IMR-90 (cell line): ENCODE measurements at regions not wholly inside any gene's neighbourhood (a gene's known extent, or its start where the extent isn't known, plus 50 kb on each side); places are given as distances from the start of the nearest gene placed in this dataset.

ENCODE experiments used
- ATAC-seq: fragments of 200-7000 bp; cut with Tn5 transposase; 2 replicates; pipeline ENCODE4 v1.9.1; 2020; ENCODE audit warnings: low read depth, mild to moderate bottlenecking, moderate library complexity
- BruUV-seq: library from RNA; stranded (reverse); fragments of 400-500 nt; replicated peaks from 2 replicates; lab custom pipeline; 2021; lab: Mats Ljungman, UMichigan
- CTCF ChIA-PET: fragments of 300-600 bp; formaldehyde crosslinking; extraction: SDS; loops from one replicate; lab custom pipeline; 2021; ENCODE audit warnings: antibody characterized with exemption; lab: Yijun Ruan, JAX
- POLR2A ChIA-PET: fragments of 300-600 bp; sonication (Branson Sonifier 250); formaldehyde crosslinking; loops from one replicate; lab custom pipeline; 2022; ENCODE audit warnings: antibody characterized with exemption; ENCODE audit not compliant: unreplicated experiment; lab: Charles Lee
- DNase-seq: peaks from one replicate; pipeline ENCODE4 v3.0.0; 2013
- H2AFZ ChIP-seq: replicated peaks from 2 replicates; pipeline ENCODE3; 2013; ENCODE audit warnings: low read length, mild to moderate bottlenecking; ENCODE audit not compliant: poor library complexity
- H2AK5ac ChIP-seq: 2 replicates; pipeline ENCODE4 v1.6.1; 2013; ENCODE audit warnings: low read depth, low read length, inconsistent platforms
- H2AK9ac ChIP-seq: replicated peaks from 2 replicates; pipeline ENCODE3; 2013; ENCODE audit warnings: mild to moderate bottlenecking, low read depth, low read length, moderate library complexity; ENCODE audit not compliant: poor library complexity
- H2BK120ac ChIP-seq: 2 replicates; pipeline ENCODE4 v1.6.1; 2013; ENCODE audit warnings: low read depth, low read length, inconsistent platforms
- H2BK15ac ChIP-seq: 3 replicates; pipeline ENCODE4 v1.6.1; 2013; ENCODE audit warnings: low read depth, low read length, inconsistent platforms
- H2BK20ac ChIP-seq: 2 replicates; pipeline ENCODE4 v1.6.1; 2013; ENCODE audit warnings: low read depth, mild to moderate bottlenecking, inconsistent platforms, low read length, moderate library complexity
- H2BK5ac ChIP-seq: 2 replicates; pipeline ENCODE4 v1.6.1; 2013; ENCODE audit warnings: mild to moderate bottlenecking, low read depth, low read length, inconsistent platforms; ENCODE audit not compliant: poor library complexity, severe bottlenecking
- H3K14ac ChIP-seq: replicated peaks from 2 replicates; pipeline ENCODE4 v1.6.1; 2013; ENCODE audit warnings: low read depth, low read length, inconsistent platforms
- H3K18ac ChIP-seq: 2 replicates; pipeline ENCODE4 v1.6.1; 2013; ENCODE audit warnings: low read depth, low read length, control low read depth
- H3K23ac ChIP-seq: 2 replicates; pipeline ENCODE4 v1.6.1; 2013; ENCODE audit warnings: low read depth, low read length, inconsistent platforms
- H3K27ac ChIP-seq: 2 replicates; pipeline ENCODE4 v1.5.1; 2013; ENCODE audit warnings: mild to moderate bottlenecking, control low read depth, low read length; ENCODE audit not compliant: insufficient read depth
- H3K27me3 ChIP-seq: 2 replicates; pipeline ENCODE4 v1.6.1; 2013; ENCODE audit warnings: low read length; ENCODE audit not compliant: control insufficient read depth, insufficient read depth
- H3K36me3 ChIP-seq: 2 replicates; pipeline ENCODE4 v1.6.1; 2013; ENCODE audit warnings: low read length, mixed read lengths; ENCODE audit not compliant: control insufficient read depth, insufficient read depth
- H3K4ac ChIP-seq: 2 replicates; pipeline ENCODE4 v1.6.1; 2013; ENCODE audit warnings: low read depth, low read length, inconsistent platforms
- H3K4me1 ChIP-seq: 2 replicates; pipeline ENCODE4 v1.6.1; 2013; ENCODE audit warnings: low read length, mixed read lengths; ENCODE audit not compliant: control insufficient read depth, insufficient read depth
- H3K4me2 ChIP-seq: 2 replicates; pipeline ENCODE4 v1.6.1; 2013; ENCODE audit warnings: low read depth, mild to moderate bottlenecking, control low read depth, low read length, moderate library complexity
- H3K4me3 ChIP-seq: 2 replicates; pipeline ENCODE4 v1.5.1; 2013; ENCODE audit warnings: low read depth, mild to moderate bottlenecking, control low read depth, low read length, moderate library complexity; ENCODE audit not compliant: insufficient read depth
- H3K56ac ChIP-seq: 2 replicates; pipeline ENCODE4 v1.6.1; 2013; ENCODE audit warnings: low read length, inconsistent platforms; ENCODE audit not compliant: insufficient read depth; ENCODE audit errors: extremely low read depth
- H3K79me1 ChIP-seq, 2 experiments: 2 replicates each; pipeline ENCODE4 v1.6.1; 2013; ENCODE audit warnings: low read length in 2 of 2, inconsistent platforms in 1 of 2, low read depth in 1 of 2
- H3K9ac ChIP-seq: 2 replicates; pipeline ENCODE4 v1.6.1; 2013; ENCODE audit warnings: low read depth, low read length, control low read depth
- H3K9me1 ChIP-seq: 2 replicates; pipeline ENCODE4 v1.6.1; 2013; ENCODE audit warnings: low read length, inconsistent platforms; ENCODE audit not compliant: insufficient read depth
- H3K9me3 ChIP-seq: 2 replicates; pipeline ENCODE4 v1.6.1; 2013; ENCODE audit warnings: low read length; ENCODE audit not compliant: control insufficient read depth, insufficient read depth
- H4K20me1 ChIP-seq: 2 replicates; pipeline ENCODE4 v1.6.1; 2013; ENCODE audit warnings: low read length, inconsistent platforms; ENCODE audit not compliant: insufficient read depth
- H4K5ac ChIP-seq: 2 replicates; pipeline ENCODE4 v1.6.1; 2013; ENCODE audit warnings: mild to moderate bottlenecking, low read depth, low read length, control low read depth
- H4K8ac ChIP-seq, 2 experiments: 2 replicates each; pipeline ENCODE4 v1.6.1; 2013; ENCODE audit warnings: low read depth in 2 of 2, low read length in 2 of 2, control low read depth in 1 of 2, inconsistent platforms in 1 of 2
- H4K91ac ChIP-seq: 2 replicates; pipeline ENCODE4 v1.6.1; 2013; ENCODE audit warnings: low read depth, low read length, inconsistent platforms; ENCODE audit not compliant: insufficient read depth
- BHLHE40 ChIP-seq: fragments of 150-350 bp; IDR thresholded peaks from 2 replicates; pipeline ENCODE4 v1.6.1; 2016; ENCODE audit warnings: mild to moderate bottlenecking, low read depth, low read length
- CEBPB ChIP-seq: IDR thresholded peaks from 2 replicates; pipeline ENCODE4 v1.6.1; 2012; ENCODE audit warnings: low read depth, low read length, improper control_type of control experiment
- CHD1 ChIP-seq: IDR thresholded peaks from 2 replicates; pipeline ENCODE4 v1.6.1; 2012; ENCODE audit warnings: low read depth, low read length, improper control_type of control experiment
- FOS ChIP-seq: fragments of 150-350 bp; IDR thresholded peaks from 2 replicates; pipeline ENCODE4 v1.6.1; 2016; ENCODE audit warnings: low read depth, low read length
- MAZ ChIP-seq: IDR thresholded peaks from 2 replicates; pipeline ENCODE4 v1.6.1; 2012; ENCODE audit warnings: low read depth, mild to moderate bottlenecking, low read length, improper control_type of control experiment, moderate library complexity, borderline replicate concordance
- MXI1 ChIP-seq: IDR thresholded peaks from 2 replicates; pipeline ENCODE4 v1.6.1; 2012; ENCODE audit warnings: low read depth, mild to moderate bottlenecking, low read length, moderate library complexity, borderline replicate concordance
- NFE2L2 ChIP-seq: fragments of 150-350 bp; IDR thresholded peaks from 2 replicates; pipeline ENCODE4 v1.6.1; 2016; ENCODE audit warnings: low read depth, mild to moderate bottlenecking, low read length
- POLR2A ChIP-seq: IDR thresholded peaks from 2 replicates; pipeline ENCODE4 v1.6.1; 2012; ENCODE audit warnings: mild to moderate bottlenecking, low read depth, low read length
- RAD21 ChIP-seq: IDR thresholded peaks from 2 replicates; pipeline ENCODE4 v1.6.1; 2012; ENCODE audit warnings: low read length, improper control_type of control experiment
- RFX5 ChIP-seq: IDR thresholded peaks from 2 replicates; pipeline ENCODE4 v1.8.0; 2012; ENCODE audit warnings: low read depth, mild to moderate bottlenecking, low read length, moderate library complexity
- USF2 ChIP-seq: fragments of 150-350 bp; IDR thresholded peaks from 2 replicates; pipeline ENCODE4 v1.6.1; 2017; ENCODE audit warnings: mild to moderate bottlenecking, antibody characterized with exemption, low read length, low read depth
- WGBS, 2 experiments: methylation state at CpG; one replicate each; pipeline versions ENCODE4 v1.1.5 to v1.1.7; 2013; ENCODE audit warnings: missing lambda C conversion rate in 2 of 2; ENCODE audit not compliant: insufficient read length in 1 of 2; ENCODE audit errors: extremely low coverage in 2 of 2; 5-methylcytosine and 5-hydroxymethylcytosine counted together
- dilution Hi-C: fragments of 300-500 bp; cut with HindIII; formaldehyde crosslinking; loops from one replicate; pipeline ENCODE4 v1.14.3; 2018; ENCODE audit warnings: low sequenced_read_pairs; ENCODE audit not compliant: unreplicated experiment
- in situ Hi-C: fragments of 300-500 bp; cut with MboI; formaldehyde crosslinking; loops from 3 replicates; pipeline ENCODE4 v1.14.3; 2019; ENCODE audit warnings: low sequenced_read_pairs, inconsistent platforms, mixed read lengths
- intact Hi-C: fragments of 100-400 bp; cut with micrococcal nuclease; formaldehyde crosslinking; loops from 2 replicates; pipeline ENCODE4 v1.10.0; 2022
- TF ChIP-seq, protein P1 (sequence below): conservative IDR thresholded peaks from 2 replicates; pipeline ENCODE4 v1.5.1; 2012; ENCODE audit warnings: mild to moderate bottlenecking, low read depth, low read length, improper control_type of control experiment

GRCh38 chr10:63878428-63878827, 357.2 kb downstream of the REEP3 start:
- no peak overlapping the region for H3K18ac ChIP-seq
- H2AK9ac ChIP-seq, result no peak overlapping the region
- H4K91ac ChIP-seq, result no peak overlapping the region
- no peak for TF ChIP-seq MAZ
- no peak for TF ChIP-seq RAD21
- TF ChIP-seq BHLHE40, result no peak
- TF ChIP-seq, protein P1, sequence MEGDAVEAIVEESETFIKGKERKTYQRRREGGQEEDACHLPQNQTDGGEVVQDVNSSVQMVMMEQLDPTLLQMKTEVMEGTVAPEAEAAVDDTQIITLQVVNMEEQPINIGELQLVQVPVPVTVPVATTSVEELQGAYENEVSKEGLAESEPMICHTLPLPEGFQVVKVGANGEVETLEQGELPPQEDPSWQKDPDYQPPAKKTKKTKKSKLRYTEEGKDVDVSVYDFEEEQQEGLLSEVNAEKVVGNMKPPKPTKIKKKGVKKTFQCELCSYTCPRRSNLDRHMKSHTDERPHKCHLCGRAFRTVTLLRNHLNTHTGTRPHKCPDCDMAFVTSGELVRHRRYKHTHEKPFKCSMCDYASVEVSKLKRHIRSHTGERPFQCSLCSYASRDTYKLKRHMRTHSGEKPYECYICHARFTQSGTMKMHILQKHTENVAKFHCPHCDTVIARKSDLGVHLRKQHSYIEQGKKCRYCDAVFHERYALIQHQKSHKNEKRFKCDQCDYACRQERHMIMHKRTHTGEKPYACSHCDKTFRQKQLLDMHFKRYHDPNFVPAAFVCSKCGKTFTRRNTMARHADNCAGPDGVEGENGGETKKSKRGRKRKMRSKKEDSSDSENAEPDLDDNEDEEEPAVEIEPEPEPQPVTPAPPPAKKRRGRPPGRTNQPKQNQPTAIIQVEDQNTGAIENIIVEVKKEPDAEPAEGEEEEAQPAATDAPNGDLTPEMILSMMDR, result no peak
- TF ChIP-seq CEBPB, result no peak
- no peak for TF ChIP-seq POLR2A
- TF ChIP-seq USF2, result no peak
- TF ChIP-seq NFE2L2, result no peak
- TF ChIP-seq FOS, result no peak
- no peak for TF ChIP-seq RFX5
- no peak for TF ChIP-seq CHD1
- TF ChIP-seq MXI1, result no peak
- no peak overlapping the region for H2AFZ ChIP-seq
- H3K9ac ChIP-seq, result no peak overlapping the region
- no peaks in the 10 kb centered on the region for H3K36me3 ChIP-seq
- H2BK5ac ChIP-seq, result no peak overlapping the region
- H3K9me3 ChIP-seq, result no peaks in the 10 kb centered on the region
- no peak overlapping the region for H3K4me3 ChIP-seq
- no peak overlapping the region for H2BK120ac ChIP-seq
- no CpG with 5 or more reads among the region's 2 CpGs for WGBS, 2 experiments
- H2BK15ac ChIP-seq, result no peak overlapping the region
- dilution Hi-C loops, result no loop called here
- in situ Hi-C loops, result no loop called here
- no peak overlapping the region for H3K4me2 ChIP-seq
- no peaks in the 10 kb centered on the region for H3K79me1 ChIP-seq
- H3K4me1 ChIP-seq, result no peaks in the 10 kb centered on the region
- no peak overlapping the region for H4K5ac ChIP-seq
- H3K56ac ChIP-seq, result no peak overlapping the region
- intact Hi-C loops, result no loop called here
- no peaks in the 10 kb centered on the region for H3K27me3 ChIP-seq
- CTCF ChIA-PET, result no interaction called here
- H2AK5ac ChIP-seq, result no peak overlapping the region
- H4K8ac ChIP-seq, result no peak overlapping the region
- H3K23ac ChIP-seq, result no peak overlapping the region
- no peaks in the 10 kb centered on the region for H4K20me1 ChIP-seq
- ATAC-seq (no peak), DNase-seq (no peak)
- no TSS peak for BruUV-seq
- POLR2A ChIA-PET, result no interaction called here
- H3K4ac ChIP-seq, result no peak overlapping the region
- H3K9me1 ChIP-seq, result no peaks in the 10 kb centered on the region
- no peak overlapping the region for H2BK20ac ChIP-seq
- no peak overlapping the region for H3K14ac ChIP-seq
- no peak overlapping the region for H3K27ac ChIP-seq
